Esophagus (tissue), 2 donors: ENCODE measurements at regions not wholly inside any gene's neighbourhood (a gene's known extent, or its start where the extent isn't known, plus 50 kb on each side); places are given as distances from the start of the nearest gene placed in this dataset.

Source experiments
- H3K27ac ChIP-seq, 2 donors: one replicate each; pipeline ENCODE4 v1.5.1; 2013; ENCODE audit warnings: low read depth in 2 of 2, mild to moderate bottlenecking in 2 of 2, inconsistent platforms in 1 of 2, low read length in 1 of 2, moderate library complexity in 1 of 2
- H3K27me3 ChIP-seq, 2 donors: one replicate each; pipeline ENCODE4 v1.6.1; 2013; ENCODE audit warnings: low read length in 2 of 2, control low read depth in 1 of 2, mild to moderate bottlenecking in 1 of 2; ENCODE audit not compliant: insufficient read depth in 2 of 2, control insufficient read depth in 1 of 2
- H3K36me3 ChIP-seq, 2 donors: one replicate each; pipeline ENCODE4 v1.6.1; 2013; ENCODE audit warnings: low read length in 1 of 2; ENCODE audit not compliant: control insufficient read depth in 2 of 2, insufficient read depth in 2 of 2
- H3K4me1 ChIP-seq, 2 donors: one replicate each; pipeline ENCODE4 v1.6.1; 2013; ENCODE audit warnings: low read length in 1 of 2; ENCODE audit not compliant: control insufficient read depth in 2 of 2, insufficient read depth in 2 of 2
- H3K4me3 ChIP-seq, 2 donors: one replicate each; pipeline ENCODE4 v1.5.1; 2013; ENCODE audit warnings: low read length in 2 of 2, mild to moderate bottlenecking in 2 of 2, low read depth in 1 of 2, moderate library complexity in 1 of 2
- H3K9me3 ChIP-seq, 2 donors: one replicate each; pipeline ENCODE4 v1.6.1; 2013; ENCODE audit warnings: mild to moderate bottlenecking in 2 of 2, low read depth in 1 of 2, low read length in 1 of 2, moderate library complexity in 1 of 2; ENCODE audit not compliant: control insufficient read depth in 2 of 2, insufficient read depth in 1 of 2
- WGBS, 2 donors: extraction: QIAGEN DNeasy Blood & Tissue Kit; methylation state at CpG; one replicate each; pipeline ENCODE4 v1.1.7; 2013; 5-methylcytosine and 5-hydroxymethylcytosine counted together
- donor health status: healthy with polysubstance abuse.
- donor health status: Bipolar disorder and iron deficiency.

DNA sequence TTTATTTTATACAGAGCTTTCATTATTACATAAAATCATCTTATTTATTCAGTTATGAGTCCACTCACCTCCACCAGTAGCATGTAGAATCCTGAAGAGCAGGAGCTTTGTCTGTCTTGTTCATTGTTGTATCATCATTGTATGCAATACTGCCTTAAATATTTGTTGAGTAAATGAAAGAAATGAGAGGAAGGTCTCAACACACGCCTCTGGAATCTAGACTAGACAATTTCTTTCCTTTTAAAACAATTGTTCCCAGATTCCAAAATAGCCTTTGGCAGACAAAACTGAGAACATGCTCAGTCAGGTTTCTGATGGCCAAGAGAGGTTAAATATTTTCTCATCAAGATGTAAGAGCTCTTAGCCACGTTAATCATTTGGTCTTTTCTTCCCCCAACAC is 173.1 kb upstream of the AGR3 start:
- no peaks in the 10 kb centered on the region for H3K4me1 ChIP-seq
- H3K27ac ChIP-seq, result no peak overlapping the region
- no peaks in the 10 kb centered on the region for H3K9me3 ChIP-seq
- H3K4me3 ChIP-seq, result no peak overlapping the region
- 58 to 65% methylated on average over 2 of the region's 2 CpGs for WGBS, 2 donors
- no peaks in the 10 kb centered on the region for H3K36me3 ChIP-seq
- peaks cover 0 to 2% of the 10 kb centered on the region in 2 donors for H3K27me3 ChIP-seq

DNA sequence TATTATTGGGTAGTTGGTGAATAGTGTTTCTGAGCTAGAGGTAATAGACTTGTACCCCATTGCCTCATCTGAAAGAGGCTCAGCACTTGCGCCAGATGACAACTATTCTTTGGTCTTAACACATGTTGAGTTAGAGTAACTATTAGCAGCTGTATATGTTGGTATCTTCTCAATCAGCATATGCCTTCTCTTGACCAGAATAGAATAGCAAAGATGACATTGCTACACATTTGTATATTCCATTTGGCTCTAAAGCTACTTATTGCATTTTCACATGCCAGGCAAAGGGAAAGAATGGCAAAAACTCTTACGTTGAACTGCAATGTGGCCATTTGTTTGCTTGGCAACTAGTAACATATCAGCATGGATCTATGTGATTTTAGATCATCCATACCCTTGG is 173.8 kb upstream of the AGR3 start:
- Histone ChIP-seq H3K9me3 (no peaks in the 10 kb centered on the region), H3K4me1 (no peaks in the 10 kb centered on the region), H3K4me3 (no peak overlapping the region), H3K27me3 (peaks cover 0 to 2% of the 10 kb centered on the region in 2 donors), H3K36me3 (no peaks in the 10 kb centered on the region), H3K27ac (no peak overlapping the region)
- WGBS, 2 donors, result 97 to 98% methylated on average over 2 of the region's 2 CpGs

DNA sequence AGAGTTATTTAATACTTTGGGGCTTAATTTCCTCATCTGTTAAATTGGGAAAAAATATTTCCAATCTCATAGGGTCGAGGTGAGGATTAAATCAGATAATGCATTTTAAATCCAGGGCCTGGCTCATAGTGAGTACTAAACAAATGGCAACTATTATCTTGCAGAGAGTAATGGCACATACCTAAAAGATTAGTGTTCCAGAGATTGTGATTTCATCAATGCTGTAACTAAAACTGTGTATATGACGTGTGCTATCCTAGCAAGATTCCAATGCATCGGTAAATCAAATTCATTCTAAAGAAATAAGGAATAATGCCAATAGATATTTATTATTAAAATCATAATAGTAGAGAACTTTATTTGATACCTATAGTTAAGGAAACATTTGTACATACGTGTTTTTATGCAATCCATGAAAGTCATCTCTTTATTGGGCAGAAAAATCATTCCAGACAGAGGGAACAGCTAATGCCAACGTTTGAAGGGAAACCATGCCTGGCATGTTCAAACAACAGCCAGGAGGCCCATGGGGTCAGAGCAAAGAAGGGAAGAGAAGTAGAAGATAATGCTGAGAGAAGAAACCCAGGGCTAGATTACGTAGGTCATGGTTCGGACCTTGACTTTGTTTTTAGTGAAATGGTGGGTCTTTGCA is 174.8 kb upstream of the AGR3 start:
- no peak overlapping the region for H3K27ac ChIP-seq
- WGBS, 2 donors, result 74 to 77% methylated on average over 7 of the region's 7 CpGs

DNA sequence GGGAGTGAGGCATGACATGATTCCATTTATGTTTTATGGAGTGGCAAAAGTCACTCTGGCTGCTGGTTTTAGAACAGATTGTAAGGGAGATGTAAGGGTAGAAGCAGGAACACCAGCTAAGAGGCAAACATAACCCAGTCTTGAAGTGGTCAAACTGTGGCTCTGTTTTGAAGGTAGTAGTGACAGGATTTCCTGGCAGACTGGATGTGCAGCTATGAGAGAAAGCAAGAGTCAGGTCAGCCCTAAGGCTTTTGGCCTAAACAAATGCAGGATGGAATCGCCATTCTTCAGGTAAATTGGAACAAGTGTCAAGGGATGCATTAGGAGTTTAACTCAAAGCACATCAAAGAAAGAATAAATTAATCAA is 175.3 kb upstream of the AGR3 start:
- WGBS, 2 donors, result 69 to 75% methylated on average over 1 of the region's 1 CpG
- Histone ChIP-seq H3K4me1 (no peaks in the 10 kb centered on the region), H3K36me3 (no peaks in the 10 kb centered on the region), H3K27ac (no peak overlapping the region), H3K27me3 (peaks cover 0 to 2% of the 10 kb centered on the region in 2 donors), H3K9me3 (no peaks in the 10 kb centered on the region), H3K4me3 (no peak overlapping the region)

More for the DNA sequence above, 174.8 kb upstream of the AGR3 start:
- Histone ChIP-seq H3K4me3 (no peak overlapping the region), H3K27me3 (peaks cover 0 to 2% of the 10 kb centered on the region in 2 donors), H3K36me3 (no peaks in the 10 kb centered on the region), H3K4me1 (no peaks in the 10 kb centered on the region), H3K9me3 (no peaks in the 10 kb centered on the region)

DNA sequence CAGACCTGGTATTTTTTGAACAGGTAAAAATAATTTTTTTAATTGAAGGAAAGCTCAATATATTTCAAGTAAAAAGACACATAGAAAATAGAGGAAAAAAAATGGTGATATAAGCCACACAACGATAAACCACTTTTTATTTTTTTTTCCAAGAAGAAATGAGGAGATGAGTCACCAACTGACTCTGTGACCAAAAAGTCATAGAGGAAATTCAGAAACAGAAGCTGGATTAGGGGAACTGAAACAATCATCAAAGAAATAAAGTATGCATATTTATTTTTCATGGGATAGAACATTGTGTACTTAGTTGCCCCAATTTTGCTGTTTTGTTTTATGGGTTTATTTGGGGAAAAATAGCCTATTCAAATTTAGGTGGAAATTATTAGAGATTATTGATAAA is 176.8 kb upstream of the AGR3 start:
- H3K9me3 ChIP-seq, result no peaks in the 10 kb centered on the region
- H3K4me1 ChIP-seq, result no peaks in the 10 kb centered on the region
- 24 to 29% methylated on average over 1 of the region's 1 CpG for WGBS, 2 donors
- H3K27ac ChIP-seq, result no peak overlapping the region
- H3K4me3 ChIP-seq, result no peak overlapping the region
- H3K27me3 ChIP-seq, result peaks cover 0 to 2% of the 10 kb centered on the region in 2 donors
- H3K36me3 ChIP-seq, result no peaks in the 10 kb centered on the region

DNA sequence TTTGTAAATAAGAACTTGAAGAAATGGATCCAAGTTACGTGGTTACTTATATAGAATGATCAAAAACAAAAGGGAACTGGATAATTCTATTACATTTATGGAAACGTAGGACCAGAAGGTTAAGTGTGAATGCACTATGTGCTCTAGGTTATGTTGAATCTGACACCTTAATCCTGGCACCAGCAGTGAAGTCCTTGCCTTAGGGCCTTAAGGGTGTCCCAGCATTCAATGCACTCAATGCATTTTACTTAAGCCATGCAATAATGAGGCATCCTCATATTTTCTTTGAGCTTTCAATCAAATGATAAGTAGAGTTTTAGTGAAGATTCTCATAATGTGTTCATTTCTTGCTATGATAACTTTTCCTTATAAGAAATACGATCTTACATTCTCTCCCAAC is 178.3 kb upstream of the AGR3 start:
- no peaks in the 10 kb centered on the region for H3K4me1 ChIP-seq
- H3K36me3 ChIP-seq, result no peaks in the 10 kb centered on the region
- H3K27me3 ChIP-seq, result peaks cover 0 to 2% of the 10 kb centered on the region in 2 donors
- 86 to 89% methylated on average over 3 of the region's 3 CpGs for WGBS, 2 donors
- no peak overlapping the region for H3K27ac ChIP-seq
- no peak overlapping the region for H3K4me3 ChIP-seq
- no peaks in the 10 kb centered on the region for H3K9me3 ChIP-seq

DNA sequence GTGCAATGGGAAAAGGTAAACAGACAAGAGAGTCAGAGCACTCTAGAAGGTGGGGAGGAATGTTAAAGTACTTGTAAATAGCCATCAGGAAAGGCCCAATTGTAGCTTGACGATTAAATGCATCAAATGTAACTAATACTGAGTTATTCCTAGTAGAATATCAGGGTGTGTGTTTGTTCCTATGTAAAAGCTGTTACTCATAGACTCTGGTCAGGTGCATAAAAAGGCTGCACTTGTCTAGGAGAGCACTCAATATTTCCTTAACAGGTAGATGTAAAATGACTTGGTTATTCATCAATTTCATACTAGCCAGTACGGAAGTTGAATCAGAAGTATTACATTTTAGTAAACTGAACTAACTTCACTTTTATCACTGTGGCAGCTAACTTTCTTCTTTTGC is 179.7 kb upstream of the AGR3 start:
- H3K4me3 ChIP-seq, result no peak overlapping the region
- H3K36me3 ChIP-seq, result no peaks in the 10 kb centered on the region
- H3K9me3 ChIP-seq, result no peaks in the 10 kb centered on the region
- H3K4me1 ChIP-seq, result no peaks in the 10 kb centered on the region
- no peak overlapping the region for H3K27ac ChIP-seq
- peaks cover 0 to 2% of the 10 kb centered on the region in 2 donors for H3K27me3 ChIP-seq
- WGBS, 2 donors, result 85 to 93% methylated on average over 2 of the region's 2 CpGs

DNA sequence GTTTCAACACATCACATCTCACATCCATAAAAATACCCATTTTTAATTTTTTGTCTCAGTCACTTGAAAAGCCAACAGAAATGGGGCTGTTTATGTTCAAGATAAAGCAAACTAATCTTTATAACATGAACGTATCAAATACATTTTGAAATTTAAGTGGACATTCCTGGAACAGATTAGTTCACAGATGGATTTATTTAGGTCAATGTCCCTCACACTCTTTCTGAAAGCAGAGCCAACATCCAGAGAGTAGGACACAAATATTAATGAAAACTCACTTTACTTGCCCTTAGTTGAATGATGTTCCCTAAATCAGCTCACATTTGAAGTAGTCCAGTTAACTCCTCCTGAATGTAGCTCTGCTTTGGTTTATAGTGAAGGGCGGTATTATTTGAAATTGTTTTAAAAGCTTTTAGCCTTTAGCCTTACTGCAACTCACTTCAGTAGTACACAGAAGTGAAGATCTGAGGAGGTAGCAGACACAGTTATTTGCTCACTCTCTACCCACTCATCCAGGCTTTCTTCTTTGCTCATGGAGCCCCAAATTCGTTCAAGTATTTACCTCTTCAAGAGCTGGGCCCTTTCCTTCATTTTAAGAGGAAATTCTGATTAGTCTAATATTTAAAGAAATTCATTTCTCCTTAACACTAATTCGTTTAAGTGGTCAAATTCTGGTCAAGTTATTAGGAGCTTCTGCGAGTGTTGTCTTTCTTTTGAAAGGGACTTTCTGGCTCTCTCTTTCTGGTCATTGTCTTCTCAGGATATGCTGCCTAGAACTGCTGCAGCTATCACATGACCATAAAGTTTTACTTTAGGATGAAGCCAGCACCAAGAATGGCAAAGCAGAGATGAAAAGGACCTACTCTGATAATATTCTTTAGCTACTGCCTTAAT is 180.6 kb upstream of the AGR3 start:
- 74 to 76% methylated on average over 5 of the region's 5 CpGs for WGBS, 2 donors
- H3K4me1 ChIP-seq, result no peaks in the 10 kb centered on the region
- no peaks in the 10 kb centered on the region for H3K9me3 ChIP-seq
- H3K4me3 ChIP-seq, result no peak overlapping the region
- H3K27me3 ChIP-seq, result no peaks in the 10 kb centered on the region
- no peaks in the 10 kb centered on the region for H3K36me3 ChIP-seq
- no peak overlapping the region for H3K27ac ChIP-seq

DNA sequence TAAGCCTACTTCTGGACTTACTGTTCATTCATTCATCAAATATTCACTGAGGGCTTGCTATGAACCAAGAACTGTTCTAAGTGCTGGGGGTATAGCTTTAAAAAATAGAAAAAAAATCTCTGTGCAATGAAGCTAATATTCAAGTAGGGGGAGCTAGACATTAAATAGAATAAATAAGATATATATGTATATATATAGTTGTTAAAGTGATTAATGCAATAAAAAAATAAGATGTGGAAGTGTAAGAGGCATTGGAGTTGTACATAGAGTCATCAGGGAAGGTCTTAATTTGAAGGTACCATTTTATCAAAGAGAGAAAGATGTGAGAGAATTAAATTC is 181.2 kb upstream of the AGR3 start:
- no peaks in the 10 kb centered on the region for H3K4me1 ChIP-seq
- H3K27ac ChIP-seq, result no peak overlapping the region
- H3K36me3 ChIP-seq, result no peaks in the 10 kb centered on the region
- H3K9me3 ChIP-seq, result no peaks in the 10 kb centered on the region
- no peaks in the 10 kb centered on the region for H3K27me3 ChIP-seq
- H3K4me3 ChIP-seq, result no peak overlapping the region

DNA sequence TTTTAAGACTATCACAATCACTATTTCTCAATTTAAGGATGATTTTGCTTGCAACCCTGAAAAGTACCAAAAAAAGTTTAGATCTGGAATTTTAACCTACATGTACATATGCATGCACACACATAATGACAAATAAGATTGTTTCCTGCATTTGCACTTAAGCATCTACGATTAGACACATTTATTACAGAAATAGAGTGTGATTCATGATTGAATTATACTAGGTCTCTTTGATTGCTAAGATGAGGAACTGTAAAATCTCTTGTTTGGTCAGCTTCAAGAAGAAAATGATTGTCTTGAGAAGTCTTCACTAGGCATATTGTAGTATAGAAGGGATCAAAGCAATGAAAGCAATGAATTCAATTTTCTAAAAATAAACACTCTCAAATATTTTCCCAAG is 185.9 kb upstream of the AGR3 start:
- Histone ChIP-seq H3K36me3 (no peaks in the 10 kb centered on the region), H3K27ac (no peak overlapping the region), H3K9me3 (no peaks in the 10 kb centered on the region), H3K27me3 (no peaks in the 10 kb centered on the region), H3K4me1 (peaks cover 0 to 2% of the 10 kb centered on the region in 2 donors), H3K4me3 (no peak overlapping the region)
- 71 to 73% methylated on average over 1 of the region's 1 CpG for WGBS, 2 donors
